Lower leg skin (tissue), 4 donors: ENCODE measurements at regions not wholly inside any gene's neighbourhood (a gene's known extent, or its start where the extent isn't known, plus 50 kb on each side); places are given as distances from the start of the nearest gene placed in this dataset.

Source experiments
- DNase-seq, 2 donors: peaks; one replicate each; pipeline ENCODE4 v3.0.0-alpha.2; 2019; ENCODE audit warnings: low spot score in 2 of 2
- H3K4me3 ChIP-seq: fragments of 200-600 bp; sonication (generic); 2 replicates; pipeline ENCODE4 v1.5.1; 2017; ENCODE audit warnings: mild to moderate bottlenecking, low read depth; ENCODE audit not compliant: poor library complexity, severe bottlenecking
- CTCF ChIP-seq, 3 donors: fragments of 450-650 bp; IDR thresholded peaks; one replicate each; pipeline ENCODE4 v1.5.1; 2016; ENCODE audit warnings: antibody characterized with exemption in 3 of 3, mild to moderate bottlenecking in 3 of 3, moderate library complexity in 2 of 3
- POLR2A ChIP-seq, 2 donors: fragments of 450-650 bp; IDR thresholded peaks; one replicate each; pipeline ENCODE4 v1.6.1; 2016 to 2017; ENCODE audit warnings: antibody characterized with exemption in 2 of 2, mild to moderate bottlenecking in 1 of 2, moderate library complexity in 1 of 2
- WGBS, 2 donors: methylation state at CpG; one replicate each; pipeline ENCODE4 v1.1.5; 2018; 5-methylcytosine and 5-hydroxymethylcytosine counted together
- intact Hi-C: fragments of 100-400 bp; cut with DNase I; formaldehyde crosslinking; loops from one replicate; pipeline ENCODE4 v1.15.0; 2023; ENCODE audit warnings: low total_unique reads

GRCh38 chr2:15775753-15776628 is 164.4 kb upstream of the MYCN start:
- intact Hi-C loops = no loop called here
- no peak overlapping the region for H3K4me3 ChIP-seq
- TF ChIP-seq CTCF (IDR thresholded peaks at IDR 0.05) = no peak
- TF ChIP-seq POLR2A (IDR thresholded peaks at IDR 0.05) = no peak
- WGBS, 2 donors = 79 to 84% methylated on average over 4 of the region's 4 CpGs
- no peak for DNase-seq

- TF ChIP-seq CTCF (IDR thresholded peaks at IDR 0.05) (no peak), POLR2A (IDR thresholded peaks at IDR 0.05) (no peak)
- no peak for DNase-seq
- 76 to 87% methylated on average over 3 of the region's 3 CpGs for WGBS, 2 donors
- intact Hi-C loops = no loop called here
- H3K4me3 ChIP-seq = no peak overlapping the region
Observed at GRCh38 chr2:15776629-15776919, 163.8 kb upstream of the MYCN start.

GRCh38 chr2:15776992-15777702 is 163.2 kb upstream of the MYCN start:
- TF ChIP-seq POLR2A (IDR thresholded peaks at IDR 0.05) = no peak
- no peak for TF ChIP-seq CTCF (IDR thresholded peaks at IDR 0.05)
- 94 to 96% methylated on average over 5 of the region's 5 CpGs for WGBS, 2 donors
- no peak for DNase-seq
- no peak overlapping the region for H3K4me3 ChIP-seq
- intact Hi-C loops = no loop called here

- DNase-seq = no peak
- whole genome bisulfite sequencing, 2 donors = 91 to 94% methylated on average over 6 of the region's 6 CpGs
- intact Hi-C loops = no loop called here
- no peak overlapping the region for H3K4me3 ChIP-seq
- TF ChIP-seq CTCF (IDR thresholded peaks at IDR 0.05) (no peak), POLR2A (IDR thresholded peaks at IDR 0.05) (no peak)
Observed at GRCh38 chr2:15777795-15778371, 162.5 kb upstream of the MYCN start.

GRCh38 chr2:15778529-15779219 is 161.7 kb upstream of the MYCN start:
- intact Hi-C loops = no loop called here
- 78 to 83% methylated on average over 7 of the region's 7 CpGs for WGBS, 2 donors
- TF ChIP-seq CTCF (IDR thresholded peaks at IDR 0.05) = no peak
- no peak for TF ChIP-seq POLR2A (IDR thresholded peaks at IDR 0.05)
- DNase-seq = no peak
- H3K4me3 ChIP-seq = no peak overlapping the region
